Fibroblast of skin of left biceps (primary cell): ENCODE measurements at regions not wholly inside any gene's neighbourhood (a gene's known extent, or its start where the extent isn't known, plus 50 kb on each side); places are given as distances from the start of the nearest gene placed in this dataset.
"Not testable (repeated sequence)": the region's sequence is repeated elsewhere in the genome, so short reads cannot be mapped to it uniquely, and the experiment has no call there.

Experiments
- DNase-seq, 2 experiments: peaks; one replicate each; pipeline ENCODE4 v3.0.0-alpha.2; 2013; ENCODE audit warnings: low read depth in 2 of 2

DNA sequence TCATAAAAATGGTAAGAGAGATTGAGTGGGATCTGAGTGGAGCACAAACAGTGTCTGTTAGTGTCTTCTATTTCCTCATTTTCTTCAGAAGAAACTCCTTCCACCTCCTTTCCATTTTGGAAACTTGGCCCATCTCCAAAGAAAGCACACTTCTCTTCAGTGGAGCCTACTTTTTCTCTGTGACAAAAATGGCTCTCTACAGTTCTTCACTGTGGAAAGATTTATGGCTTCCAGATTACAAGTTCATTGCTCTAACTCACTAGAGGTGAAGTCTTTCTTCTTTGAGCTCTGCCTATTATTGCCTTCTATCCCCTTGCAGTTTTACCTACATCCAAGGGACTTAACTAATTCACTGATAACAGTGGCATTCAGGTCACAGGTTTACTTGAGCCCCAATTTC lies 325.8 kb downstream of the ANTXR2 start:
- no peak for DNase-seq

DNA sequence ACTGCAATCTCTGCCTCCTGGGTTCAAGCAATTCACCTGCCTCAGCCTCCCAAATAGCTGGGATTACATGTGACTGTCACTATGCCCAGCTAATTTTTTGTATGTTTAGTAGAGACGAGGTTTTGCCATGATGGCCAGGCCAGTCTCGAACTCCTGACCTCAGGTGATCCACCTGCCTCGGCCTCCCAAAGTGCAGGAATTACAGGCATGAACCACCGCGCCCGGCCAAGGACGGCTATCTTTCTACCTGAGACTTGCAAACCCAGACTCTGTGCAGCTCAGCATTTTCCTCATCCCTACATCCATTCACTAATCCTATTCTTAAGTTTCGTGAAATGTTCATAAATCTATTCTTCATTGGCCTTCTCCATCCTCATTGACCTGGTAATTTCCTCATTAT lies 330.0 kb downstream of the ANTXR2 start:
- no peak for DNase-seq

DNA sequence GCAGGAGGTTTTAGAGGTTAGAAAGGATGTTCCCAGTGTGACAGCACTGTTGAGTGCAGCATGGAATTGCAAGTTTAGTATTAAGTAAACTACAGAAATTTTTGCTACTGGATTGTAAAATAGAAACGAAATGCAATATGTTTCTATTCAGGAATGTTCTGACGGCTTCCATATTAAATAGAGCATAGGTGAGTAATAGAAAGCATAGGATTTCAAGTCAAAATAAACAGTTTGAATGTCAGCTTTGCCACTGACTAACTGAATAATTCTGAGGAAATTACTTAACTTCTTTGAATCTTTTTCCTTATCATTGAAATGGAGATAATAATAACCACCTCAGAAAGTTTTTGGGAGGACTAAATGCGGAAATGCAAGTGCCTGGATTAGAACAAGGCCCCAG lies 331.9 kb upstream of the GK2 start:
- no peak for DNase-seq

DNA sequence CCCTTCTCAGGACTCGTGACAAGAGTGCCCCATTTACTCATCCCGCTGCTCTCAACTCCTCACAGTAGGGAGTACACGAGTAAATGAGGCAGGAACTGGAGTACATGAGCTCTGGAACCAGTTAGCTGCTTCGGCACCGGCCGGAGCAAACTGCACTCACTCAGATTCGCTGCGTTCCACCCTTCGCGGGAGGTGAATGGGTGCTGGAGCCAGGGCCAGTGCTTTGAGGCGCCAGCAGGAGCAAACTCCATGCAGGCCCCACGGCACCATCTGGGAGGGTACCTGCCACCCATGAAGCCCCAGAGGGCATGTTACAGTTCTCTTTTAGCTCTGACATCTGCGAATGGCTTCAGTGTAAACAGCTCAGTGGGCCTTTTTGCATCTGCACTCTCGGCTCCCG lies 315.5 kb upstream of the GK2 start:
- no peak for DNase-seq

DNA sequence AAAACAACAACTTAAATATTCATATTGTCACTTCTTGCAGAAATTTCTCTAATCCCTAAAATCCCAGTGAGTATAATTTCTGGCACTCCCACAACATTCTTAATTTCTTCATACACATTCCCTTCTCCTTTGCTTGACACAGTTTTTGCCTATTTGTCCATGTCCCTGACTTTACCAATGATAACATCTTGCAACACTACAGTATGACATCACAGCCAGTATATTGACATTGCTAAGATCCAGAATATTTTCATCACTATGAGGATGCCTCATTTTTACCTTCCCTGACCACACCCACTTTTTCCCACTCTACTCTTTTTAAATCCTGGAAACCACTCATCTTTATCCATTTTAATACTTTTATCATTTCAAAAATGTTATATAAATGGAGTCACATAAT lies 292.3 kb upstream of the GK2 start:
- DNase-seq: no peak

DNA sequence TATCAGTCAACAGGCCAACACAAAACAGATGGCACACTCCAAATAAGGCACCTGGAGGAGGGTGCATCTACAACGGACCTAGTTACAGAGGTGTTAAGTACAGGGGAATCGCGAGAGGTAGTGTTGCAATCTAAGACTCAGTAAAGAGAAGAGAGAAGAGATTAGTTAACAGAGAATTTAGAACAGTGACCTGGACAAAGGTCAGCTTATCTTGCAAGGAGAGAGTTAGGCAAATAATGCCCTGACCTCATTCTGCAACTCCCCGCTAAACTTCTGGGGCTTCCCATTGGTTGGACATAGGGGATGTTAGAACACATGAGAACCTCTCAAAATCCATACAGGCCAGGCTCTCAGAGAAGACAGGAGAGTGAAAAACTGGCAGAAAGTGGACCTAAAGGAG lies 289.4 kb upstream of the GK2 start:
- no peak for DNase-seq

DNA sequence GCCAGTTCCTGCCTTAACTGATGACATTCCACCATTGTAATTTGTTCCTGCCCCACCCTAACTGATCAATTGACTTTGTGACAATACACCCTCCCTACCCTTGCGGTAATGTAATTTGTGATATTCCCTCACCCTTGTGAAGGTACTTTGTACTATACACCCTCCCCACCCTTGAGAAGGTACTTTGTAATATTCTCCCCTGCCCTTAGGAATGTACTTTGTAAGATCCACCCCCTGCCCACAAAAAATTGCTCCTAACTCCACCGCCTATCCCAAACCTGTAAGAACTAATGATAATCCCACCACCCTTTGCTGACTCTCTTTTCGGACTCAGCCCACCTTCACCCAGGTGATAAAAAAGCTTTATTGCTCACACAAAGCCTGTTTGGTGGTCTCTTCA lies 288.5 kb upstream of the GK2 start:
- not testable (repeated sequence) for DNase-seq

DNA sequence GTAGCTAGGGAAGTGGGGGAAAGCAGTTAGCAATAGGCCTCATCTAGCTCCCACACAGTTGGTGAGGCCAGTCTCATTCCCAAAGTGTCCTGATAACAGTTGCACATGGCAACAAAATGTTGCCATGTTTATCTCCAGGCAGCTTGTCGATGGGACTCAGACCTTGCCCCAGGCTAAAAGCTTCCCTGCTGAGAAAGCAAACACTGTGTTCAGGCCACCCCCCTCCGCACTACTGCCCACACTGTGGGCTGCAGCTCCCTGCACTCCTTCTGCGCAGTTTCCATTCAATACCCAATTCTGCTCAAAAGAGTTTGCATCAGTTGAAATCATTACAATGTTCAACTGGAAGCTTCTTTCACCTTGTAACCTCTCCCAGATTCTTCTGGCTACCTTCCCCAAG lies 287.8 kb upstream of the GK2 start:
- DNase-seq: no peak

DNA sequence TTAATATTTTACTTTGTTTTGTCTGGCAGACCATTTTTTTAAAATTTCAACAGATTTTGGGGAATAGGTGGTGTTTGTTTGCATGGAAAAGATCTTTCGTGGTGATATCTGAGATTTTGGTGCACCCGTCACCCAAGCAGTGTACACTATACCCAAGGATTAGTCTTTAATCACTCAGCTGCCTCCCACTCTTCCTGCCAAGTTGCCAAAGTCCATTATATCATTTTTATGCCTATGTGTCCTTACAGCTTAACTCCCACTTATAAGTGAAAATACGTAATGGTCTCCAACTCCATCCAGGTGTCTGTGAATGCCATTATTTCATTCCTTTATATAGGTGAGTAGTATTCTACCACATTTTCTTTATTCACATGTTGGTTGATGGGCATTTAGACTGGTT lies 281.7 kb upstream of the GK2 start:
- DNase-seq: no peak

DNA sequence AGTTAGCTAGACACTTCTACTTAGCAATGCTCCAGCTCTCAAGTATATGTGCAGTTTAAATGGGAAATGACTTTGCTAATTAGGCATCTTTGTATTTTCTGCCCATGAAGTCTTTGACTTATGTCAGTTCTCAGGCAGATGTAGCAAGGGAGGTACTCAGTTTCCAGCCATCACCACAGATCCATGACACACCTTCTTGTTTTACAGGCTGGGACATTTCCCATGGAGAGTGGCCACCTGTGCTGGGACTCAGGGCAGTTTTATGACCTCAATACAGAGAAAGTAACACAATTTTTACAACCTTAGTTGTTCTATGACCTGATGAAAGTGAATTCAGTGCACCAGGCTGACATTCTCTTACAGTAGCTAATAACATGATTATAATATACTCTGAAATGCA lies 280.7 kb upstream of the GK2 start:
- no peak for DNase-seq

DNA sequence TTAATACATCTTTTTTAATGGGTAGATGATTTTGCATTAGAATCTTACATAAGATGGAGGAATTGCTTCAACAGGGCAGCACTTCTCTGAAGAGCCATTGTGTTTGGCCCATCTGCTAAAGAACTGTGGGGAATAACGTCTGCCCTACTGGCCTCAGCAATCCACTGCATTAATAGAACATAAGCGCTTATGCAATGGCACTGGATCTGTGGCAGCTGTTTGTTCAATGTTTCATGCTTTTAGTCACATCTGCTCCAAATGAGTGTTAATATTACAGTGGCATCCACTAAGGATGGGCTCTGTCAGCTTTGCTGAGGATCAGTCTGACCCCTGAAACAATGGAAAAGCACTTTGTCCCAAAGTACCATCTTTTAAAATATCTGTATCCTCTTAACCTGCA lies 279.0 kb upstream of the GK2 start:
- DNase-seq: no peak

DNA sequence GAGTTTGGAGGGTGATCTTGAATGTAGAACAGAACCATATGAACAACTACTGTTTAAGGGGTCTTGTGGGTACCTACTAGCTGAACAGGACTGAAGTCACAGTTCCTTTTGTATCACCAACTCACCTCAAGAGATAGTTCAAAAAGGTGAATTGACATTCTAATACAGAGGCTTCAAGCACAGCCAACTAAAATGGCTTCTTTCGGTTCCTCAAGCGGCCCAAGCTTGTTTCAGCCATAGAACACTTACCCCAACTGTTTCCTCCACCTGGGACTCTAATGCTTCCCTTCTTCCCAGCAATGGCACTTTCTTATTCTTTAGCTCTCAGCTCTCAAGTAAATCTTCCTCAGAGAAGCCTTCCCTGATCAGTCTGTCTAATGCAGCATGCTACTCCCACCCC lies 277.5 kb upstream of the GK2 start:
- no peak for DNase-seq

DNA sequence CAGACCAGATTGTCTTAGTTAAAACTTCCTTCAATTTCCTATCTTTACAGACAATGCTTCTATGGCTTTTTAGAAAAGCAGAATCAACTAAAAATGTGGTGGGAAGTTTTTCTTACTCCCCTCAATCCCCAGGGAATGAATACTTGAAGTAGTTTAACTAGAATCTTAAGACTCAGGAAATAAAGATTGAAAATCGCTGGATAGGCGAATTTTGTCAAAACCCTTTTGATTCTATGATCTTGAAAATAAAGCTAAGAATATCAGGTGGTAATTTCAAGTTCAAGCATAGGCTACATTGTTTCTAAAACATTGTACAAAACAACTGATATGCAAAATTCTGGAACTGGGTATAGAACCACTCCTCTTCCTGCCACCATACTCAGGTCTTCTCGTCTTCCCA lies 276.5 kb upstream of the GK2 start:
- DNase-seq: no peak

DNA sequence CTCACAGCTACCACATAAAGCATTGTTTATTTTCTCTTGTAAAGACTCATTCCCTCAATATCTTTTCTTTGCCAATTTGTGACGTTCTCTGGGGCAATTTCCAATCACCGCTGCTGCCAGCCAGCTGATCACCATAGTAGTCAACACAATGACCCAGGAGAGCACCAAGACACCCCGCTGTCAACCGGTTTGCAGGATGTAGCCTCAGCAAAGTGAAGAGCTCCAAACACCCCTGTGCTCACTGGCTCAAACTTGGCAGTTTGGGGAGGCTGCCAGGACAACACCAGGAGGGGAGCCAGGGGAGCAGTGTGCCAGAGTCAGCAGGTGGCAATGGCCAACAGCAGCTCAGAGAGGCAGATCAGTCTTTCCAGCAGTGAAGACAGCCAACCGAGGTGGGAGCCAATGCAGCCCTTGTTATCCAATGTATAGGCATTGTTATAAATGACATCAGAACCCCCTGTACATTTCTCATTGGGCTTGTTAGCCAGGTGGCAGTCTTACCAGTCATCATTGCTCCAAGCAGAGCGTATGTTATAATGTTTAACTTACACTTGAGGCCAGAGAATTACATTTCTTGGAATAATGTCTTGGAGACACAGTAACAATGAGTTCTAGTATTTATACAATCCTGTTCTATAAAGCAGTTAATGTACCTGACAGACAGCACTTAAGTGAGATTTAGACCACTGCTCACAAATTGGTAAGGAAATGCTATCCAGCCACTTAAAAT lies 274.9 kb upstream of the GK2 start:
- DNase-seq: no peak

DNA sequence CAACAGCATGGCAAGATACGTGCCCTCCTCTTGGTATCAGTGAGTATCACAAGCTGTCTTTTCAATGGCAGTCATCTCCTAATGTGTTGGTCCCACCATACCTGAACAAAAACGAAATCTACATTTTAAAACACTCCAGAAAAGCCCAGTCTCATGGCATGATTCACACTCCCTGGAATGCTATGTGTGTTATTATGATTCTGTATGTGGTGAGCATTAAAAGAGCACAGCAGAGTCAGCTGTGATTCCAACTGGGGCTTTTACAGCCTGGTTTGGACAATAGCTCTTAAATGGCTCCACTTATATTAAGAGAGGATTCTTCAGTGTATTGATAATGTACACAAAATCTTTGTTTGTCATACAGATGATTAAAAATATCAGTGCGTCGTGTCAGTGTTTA lies 274.1 kb upstream of the GK2 start:
- DNase-seq: peak in 1 of 2 experiments; percentile 8

DNA sequence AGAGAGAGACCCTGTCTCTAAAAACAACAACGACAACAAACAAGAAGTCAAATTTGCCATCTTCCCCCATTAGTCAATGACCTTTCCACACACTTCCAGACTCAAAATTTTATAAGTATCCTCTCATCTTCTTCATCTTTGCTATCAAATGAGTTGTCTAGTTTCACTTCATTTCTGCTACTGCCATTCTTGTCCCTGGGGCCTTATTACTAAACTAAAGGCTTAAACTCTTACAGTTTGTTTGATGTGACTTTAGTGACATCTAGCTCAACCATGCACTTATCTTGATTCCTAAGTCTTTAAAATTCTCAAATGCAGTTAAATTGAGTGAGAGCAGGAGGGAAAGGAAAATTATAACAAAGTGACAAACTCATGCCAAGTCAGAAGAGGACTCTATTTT lies 271.8 kb upstream of the GK2 start:
- DNase-seq: no peak

DNA sequence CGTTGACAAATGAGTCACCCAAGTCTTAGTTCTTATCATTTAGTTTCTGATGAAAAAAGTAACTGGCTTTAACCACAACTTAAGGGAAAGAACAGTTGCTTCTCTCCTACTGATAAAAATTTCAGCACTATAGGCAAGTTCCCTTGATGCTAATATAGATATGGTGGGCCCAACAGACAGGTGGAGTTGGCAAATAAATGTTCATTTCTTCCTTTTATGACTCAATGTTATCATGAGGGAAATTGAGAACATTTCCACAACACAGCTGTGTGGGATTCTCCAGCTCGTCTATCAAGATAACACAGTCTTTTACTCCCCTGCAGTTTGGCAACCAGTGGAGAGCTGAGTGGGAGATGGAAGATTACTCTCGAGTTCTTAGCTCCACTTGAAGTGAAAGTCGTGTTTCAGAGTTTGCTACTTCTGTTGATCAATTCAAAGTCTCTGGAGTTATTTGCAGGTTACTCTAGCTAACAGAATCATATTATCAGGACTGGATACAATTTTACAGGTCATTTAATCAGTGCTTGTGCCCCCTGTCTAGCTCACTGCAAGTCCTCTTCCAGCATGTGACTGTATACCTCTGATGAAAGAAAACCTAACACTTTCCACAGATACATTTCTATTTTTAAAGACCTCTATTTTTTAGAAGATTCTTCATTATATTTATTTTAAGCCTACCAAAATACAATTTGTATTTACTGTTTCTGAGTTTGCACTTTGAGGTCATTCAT lies 270.6 kb upstream of the GK2 start:
- no peak for DNase-seq

DNA sequence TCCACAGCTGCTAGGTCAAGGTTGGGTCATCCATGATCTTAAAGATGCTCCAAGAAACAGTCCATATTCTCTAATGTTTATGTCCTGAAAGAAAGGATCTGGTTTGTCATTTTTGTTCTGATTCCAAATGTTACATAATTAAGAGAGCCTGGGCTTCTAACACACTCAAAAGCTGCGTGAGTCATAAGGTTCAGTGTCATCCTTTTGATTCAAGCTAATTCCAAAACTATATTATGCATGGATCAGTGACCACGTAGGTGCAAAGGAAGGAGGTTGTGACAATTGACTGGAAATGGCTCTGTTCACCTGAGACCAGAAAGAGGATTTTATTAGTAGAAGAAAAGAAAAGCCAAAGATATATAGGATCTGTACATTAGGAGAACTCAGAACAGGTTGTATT lies 268.7 kb upstream of the GK2 start:
- DNase-seq: no peak

DNA sequence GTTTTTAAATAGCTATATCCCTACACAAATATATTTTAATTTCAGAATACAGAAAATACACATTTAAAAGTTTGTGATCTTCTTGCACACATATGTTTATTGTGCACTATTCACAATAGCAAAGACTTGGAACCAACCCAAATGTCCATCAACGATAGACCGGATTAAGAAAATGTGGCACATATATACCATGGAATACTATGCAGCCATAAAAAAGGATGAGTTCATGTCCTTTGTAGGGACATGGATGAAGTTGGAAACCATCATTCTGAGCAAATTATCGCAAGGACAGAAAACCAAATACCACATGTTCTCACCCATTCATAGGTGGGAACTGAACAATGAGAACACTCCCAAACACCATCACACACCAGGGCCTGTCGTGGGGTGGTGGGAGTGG lies 266.9 kb upstream of the GK2 start:
- not testable (repeated sequence) for DNase-seq

DNA sequence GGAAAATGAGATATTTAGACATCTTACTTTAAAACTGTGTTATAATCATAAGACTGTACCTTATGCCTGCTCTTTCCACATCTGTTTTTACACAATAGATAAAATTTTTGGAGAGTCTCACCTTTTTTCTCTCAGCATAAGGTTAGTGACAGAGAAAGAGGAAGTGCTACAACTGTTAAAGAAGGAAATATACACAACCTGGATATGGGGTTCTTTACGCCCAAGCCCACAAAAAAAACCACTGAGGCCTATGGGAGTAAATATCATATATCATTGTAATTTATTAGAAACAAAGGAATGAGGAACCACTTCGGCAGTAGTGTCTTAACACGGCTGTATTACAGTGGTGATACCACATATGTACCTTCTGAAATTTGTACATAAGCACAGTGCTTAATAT lies 265.9 kb upstream of the GK2 start:
- no peak for DNase-seq

DNA sequence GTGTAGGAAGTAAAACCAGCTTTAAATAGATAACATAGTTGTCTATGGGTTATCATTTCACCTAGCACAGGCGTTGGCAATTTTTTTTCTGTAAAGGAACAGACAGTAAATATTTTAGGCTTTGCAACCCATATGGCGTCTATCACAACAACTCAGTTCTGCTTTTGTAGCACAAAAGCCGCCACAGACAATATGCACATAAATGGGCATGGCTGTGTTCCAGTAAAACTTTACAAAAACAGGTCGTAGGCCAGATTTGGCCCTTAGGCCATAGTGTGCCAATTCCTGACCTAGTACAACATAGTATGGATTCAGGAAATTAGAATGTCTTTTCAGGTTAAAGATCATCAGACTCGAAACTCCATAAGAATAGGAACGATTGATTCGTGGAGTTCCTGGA lies 265.3 kb upstream of the GK2 start:
- no peak for DNase-seq

DNA sequence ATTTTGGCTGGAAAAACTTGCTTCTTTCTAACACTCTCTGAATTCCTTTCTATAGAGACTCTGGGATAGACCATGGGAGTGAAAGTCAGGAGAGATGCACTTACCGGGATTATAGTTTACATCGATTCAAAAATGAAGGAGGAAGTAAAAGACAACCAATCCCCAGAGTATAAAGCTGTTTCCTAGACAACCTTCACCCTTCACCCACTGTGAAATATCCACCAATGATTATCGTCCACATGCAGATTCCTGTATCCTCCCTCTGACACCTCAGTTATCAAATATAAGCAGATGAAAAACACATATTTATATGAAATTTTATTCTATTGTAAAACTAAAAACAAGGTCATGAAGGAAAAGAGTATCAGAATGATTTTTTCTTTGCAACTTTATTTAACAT lies 258.8 kb upstream of the GK2 start:
- DNase-seq: no peak

DNA sequence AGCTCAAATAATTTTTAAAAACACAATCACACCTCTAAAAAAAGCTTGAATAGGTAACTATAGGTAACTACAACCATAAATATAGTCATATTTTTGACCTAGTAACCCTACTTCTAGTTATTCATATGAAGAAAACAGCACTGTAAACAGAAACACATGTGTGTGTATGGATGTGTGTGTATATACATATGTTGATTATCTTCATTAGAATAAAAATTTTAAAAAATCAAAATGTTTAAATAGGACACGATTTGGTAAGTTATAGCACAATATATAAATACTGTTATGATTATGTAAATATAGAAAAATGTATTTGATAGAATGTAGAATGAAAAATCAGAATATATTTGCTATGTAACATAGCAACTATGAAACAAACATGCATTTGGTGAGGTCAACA lies 258.1 kb upstream of the GK2 start:
- DNase-seq: no peak

DNA sequence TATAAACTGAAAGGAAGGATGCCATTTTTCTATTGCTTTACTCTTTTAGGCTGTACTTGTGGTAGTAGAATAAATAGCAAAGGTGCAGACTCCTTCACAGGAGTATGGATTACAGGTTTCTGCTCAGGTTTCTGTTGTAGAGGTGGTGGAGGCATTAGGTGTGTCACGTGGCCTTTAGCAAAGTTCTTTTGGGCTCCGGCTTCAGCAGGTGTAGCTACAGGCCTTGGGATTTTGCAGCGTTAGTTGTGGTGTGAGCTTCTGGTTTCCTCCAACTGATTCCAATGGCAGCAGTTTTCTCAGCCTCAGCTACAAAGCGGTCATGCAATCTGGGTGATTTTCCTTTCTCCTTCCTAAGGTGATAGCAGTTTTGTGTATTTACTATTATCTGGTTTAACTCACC lies 255.8 kb upstream of the GK2 start:
- DNase-seq: no peak
